ENCODE measurements at regions not wholly inside any gene's neighbourhood (a gene's known extent, or its start where the extent isn't known, plus 50 kb on each side); places are given as distances from the start of the nearest gene placed in this dataset.

DNA sequence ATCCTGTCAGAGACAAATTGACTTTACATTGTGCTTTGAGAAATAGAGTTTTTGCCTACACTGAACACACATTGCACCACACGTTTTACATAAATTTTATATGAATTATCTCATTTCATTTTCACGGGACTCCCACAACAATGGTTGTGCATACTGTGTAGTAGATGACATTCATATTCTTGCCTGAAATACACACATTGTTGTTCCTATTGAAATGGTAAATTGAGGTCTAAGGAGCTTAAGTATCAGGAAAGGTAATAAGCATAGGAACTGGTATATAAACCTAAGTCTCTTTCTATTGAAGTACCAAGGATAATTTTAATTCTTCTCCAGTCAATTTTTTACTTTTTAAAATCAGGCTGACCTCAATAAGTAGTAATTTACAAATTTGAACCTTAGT lies 473.7 kb upstream of the DEPDC1 start:
- DNase-seq, result no peak

DNA sequence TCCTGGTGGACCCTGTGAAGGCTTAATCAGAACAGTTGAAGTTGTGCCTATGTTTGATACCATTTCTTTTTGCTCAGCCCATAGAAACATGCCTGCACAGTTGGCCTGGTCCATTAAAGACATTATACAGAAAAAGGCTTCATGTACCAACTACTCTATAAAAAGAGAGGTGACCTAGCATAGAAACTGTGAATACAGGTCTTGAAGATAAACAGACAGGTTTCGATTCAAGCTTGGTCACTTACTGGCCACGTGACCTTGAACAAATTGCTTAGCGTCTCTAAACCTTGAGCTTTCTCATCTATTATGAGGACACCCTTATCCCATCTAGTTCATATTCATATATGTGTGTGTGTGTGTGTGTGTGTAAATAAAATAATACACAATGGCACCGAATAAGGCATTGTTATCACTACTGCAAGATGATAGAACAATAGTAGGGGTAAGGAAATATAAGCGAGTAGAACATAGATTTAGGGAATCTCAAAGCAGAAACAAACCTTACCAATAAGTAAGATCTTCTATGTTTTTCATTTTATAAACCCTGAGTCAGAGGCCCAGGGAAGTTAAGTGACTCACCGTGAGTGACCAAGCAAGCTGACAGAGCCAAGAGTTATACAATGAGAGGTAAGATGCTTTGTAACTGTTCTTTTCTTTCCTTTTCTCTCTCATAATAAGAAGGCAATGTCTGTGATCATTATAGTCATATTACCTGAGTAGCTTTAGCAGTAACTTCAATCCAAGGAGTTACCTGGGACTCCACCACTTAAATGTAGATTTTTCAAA lies 476.8 kb upstream of the DEPDC1 start:
- no peak for DNase-seq

DNA sequence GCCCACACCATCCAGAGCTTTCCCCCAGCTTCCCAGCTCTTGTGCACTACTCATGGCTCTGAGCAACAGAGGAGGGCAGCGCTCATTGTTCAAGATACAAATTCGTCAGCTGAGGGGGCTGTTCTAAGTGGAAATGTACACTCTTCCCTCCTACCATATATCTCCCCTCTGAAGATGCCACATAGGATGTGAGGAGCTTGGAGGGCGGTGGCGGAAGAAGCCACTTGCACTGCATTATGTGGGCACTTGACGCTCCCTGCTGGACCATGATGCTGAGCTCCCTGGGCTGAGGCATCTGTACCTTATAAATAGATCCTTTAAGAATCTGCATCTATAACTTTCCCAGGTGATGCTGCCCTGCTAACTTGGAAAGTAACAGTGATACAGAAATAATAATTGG lies 477.6 kb upstream of the DEPDC1 start:
- DNase-seq, result no peak

DNA sequence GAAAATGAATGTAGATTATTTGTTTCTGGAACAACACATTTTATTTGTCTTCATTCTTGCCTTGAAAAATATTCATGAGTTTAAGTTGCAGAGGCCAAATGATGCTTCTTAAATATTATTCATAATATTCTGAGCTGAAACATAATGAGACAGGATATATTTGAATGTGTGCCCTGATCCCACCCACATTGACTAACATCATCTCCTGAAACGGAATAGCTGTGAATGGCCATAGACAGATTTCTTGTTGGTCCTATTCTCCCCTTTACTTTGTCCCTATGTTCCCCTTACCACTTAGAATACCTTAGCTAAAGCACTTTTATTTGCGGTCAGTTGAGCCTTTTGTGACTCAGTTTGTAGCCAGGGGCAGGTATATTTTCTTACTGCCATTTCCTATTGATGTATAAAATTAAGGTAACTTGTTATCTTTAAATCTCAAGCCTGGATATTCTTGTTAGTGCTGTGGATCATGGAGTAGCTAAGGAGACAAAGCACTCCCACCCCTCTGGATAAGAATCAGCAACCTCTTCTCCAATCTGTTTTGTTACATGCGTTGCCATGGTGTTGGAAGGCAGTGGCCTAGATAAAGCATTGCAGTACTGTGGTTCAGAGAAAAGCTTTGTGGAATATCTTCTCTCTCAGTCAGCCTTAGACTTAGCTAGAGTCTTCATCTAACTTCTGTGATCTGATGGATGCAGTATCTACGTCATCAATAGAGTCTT lies 478.5 kb upstream of the DEPDC1 start:
- no peak for DNase-seq

DNA sequence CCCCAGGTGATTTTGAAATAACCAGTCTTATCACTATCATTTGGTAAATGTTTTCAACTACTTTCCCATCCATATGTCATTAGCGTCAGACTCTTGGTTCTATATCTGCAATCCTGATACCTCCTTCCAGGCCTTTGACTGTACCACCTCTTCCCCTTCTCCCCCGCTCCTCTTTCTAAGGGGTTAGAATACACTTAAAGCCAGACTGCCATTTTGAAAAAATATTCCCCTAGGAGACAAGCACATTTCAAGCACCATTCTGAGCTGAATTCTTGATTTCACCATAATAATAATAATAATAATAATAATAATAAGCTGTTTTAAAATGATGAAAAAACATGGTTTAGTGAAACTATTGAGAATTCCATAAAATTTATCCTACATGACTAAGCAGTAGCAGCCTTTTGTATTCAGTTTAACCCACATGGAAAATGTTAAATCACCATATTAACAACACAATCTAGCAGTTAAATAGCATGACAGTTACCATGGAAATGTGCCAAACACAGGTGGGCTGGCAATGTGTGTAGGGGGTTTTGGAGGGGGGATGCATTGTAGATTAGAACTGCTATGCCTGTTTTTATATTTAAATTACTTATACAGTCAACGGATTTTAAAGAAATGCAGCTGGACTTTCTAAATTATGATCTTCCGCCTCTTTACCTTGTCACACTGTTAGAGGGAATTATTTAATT lies 480.2 kb upstream of the DEPDC1 start:
- no peak for DNase-seq

DNA sequence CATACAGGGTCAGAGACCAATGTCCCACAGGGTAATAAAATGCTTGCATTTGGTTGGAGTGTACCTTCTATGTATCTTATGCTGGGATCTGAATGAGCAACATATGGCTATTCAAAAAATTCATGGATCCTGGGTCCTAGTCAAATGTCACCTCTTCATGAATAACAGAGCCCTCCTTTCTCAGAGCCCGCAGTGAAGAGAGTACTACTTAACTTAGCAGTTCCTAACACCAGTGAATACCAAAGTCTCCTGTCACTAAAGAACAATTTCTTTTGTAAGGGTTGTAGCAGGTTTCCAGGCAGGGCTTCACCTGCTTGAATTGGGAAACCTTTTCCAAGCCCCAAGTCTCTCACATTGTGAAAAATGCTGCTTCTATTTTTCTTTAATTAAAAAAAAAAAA lies 483.0 kb upstream of the DEPDC1 start:
- DNase-seq, result no peak

DNA sequence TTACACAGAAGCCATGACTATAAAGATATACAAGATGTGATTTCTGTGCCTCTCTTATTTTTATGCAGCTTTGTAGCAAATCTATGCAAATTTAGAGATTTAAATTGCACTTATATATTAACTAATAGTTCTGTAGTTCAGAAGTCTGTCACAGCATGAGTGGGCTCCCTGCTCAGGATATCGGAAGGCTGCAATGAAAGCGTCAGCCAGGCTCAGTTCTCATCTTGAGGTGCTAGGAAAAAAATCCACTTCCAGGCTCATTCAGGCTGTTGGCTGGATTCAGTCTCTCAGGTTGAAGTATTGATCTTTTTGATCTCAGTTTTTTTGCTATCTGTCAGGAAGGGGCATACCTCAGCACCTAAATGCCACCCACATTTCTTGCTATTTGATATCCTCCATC lies 487.4 kb upstream of the DEPDC1 start:
- no peak for DNase-seq

DNA sequence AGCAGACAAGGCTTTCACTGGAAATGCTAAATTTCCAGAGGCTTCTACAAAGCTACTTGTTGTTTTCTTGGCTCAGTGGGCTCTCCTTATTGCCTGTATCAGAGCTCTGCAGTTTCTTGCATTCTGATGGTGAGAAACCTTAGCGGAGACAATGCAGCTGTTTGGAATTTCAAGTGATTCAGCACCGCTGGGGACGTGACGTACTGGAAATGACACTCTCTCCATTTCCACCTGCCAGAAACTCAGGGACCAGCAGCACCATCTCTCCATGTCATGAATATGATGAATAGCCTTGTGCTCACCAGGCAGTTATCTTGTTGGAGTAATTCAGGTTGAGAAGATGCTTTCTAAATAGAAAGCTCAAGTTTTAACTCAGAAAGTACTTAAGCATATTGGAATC lies 497.2 kb upstream of the DEPDC1 start:
- DNase-seq, result no peak

DNA sequence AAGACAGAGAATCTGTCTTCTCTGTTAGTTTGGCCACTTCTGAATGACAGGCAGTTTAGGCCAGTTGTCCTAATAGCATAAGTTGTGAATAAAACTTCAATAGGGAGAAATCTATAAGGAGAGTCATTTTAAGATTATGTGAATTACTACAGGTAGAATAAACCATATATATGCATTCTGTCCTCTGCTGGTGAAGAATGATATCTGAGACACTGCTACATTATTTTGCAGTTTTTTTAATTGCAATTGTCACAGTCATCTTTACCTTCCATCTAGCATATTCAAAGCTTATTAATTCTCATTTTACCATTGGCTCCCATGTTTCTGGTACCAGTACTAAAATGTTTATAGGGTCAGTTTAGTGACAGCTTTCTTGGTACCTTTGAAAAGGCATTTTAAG lies 519.6 kb upstream of the DEPDC1 start:
- no peak for DNase-seq

DNA sequence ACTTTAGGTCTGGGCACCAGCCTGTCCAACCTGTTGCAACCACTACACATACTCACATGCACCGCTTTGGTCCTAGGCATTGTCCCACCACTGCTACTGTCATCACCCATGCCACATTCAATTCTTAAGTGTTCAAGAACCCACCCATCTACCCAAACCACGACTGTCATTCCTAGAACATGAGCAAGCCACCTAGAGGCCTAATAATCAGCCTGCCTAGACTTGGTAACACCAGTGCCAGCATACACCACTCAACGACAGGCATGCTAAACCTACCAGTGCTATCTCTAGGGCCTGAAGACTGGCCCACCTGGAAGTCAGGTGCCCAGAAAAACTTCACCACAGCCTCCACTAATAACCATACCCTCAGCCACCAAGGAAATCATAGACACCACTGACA lies 532.8 kb upstream of the DEPDC1 start:
- DNase-seq, result no peak

DNA sequence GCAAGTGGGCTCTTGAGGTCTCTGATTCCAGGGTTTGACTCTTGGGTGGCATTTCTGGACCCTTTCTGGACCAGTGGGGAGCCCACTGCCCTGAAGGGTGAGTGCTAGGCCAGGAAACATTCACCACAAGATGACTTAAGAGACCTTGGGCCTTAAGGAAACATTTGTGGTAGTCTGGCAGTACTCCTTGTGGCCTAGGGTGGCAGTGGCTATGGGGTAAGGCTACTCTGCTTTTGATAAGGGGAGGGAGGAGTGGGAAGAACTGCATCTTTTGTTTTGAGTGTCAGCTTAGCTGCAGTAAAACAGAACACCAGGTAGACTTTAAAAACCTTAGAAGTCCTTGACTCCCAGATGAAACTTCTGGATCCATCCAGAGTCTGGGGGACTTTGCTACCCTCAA lies 529.3 kb upstream of the LRRC7 start:
- no peak for DNase-seq

DNA sequence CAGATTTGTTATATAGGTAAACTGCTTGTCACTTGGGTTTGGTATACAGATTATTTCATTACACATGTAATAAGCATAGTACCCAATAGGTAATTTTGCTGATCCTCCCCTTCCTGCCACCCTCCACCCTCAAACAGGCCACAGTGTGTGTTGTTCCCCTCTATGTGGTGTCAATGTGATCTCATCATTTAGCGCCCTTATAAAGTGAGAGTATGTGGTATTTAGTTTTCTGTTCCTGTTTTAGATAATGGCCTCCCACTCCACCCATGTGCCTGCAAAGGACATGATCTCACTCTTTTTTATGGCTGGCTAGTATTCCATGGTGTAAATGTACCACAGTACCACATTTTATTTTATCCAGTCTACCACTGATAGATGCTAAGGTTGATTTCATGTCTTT lies 522.1 kb upstream of the LRRC7 start:
- no peak for DNase-seq

DNA sequence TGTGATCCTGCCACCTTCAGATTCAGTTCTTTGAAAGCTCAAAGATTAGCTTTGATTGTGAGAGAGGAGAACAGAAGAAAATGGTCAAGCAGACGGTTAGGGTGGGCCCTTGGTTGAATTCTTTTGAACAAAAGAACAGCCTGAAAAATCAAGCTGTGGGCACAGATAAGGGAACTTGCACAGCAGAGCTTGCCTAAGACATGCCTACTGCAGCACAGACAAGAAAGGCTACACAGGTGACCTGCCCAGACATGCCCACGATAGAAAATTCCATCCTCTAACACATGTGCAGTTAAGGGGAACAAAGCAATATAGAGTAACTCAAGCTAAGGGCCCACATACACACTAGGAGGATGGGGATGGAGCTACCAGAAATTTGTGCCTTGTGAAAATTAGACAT lies 512.5 kb upstream of the LRRC7 start:
- no peak for DNase-seq

DNA sequence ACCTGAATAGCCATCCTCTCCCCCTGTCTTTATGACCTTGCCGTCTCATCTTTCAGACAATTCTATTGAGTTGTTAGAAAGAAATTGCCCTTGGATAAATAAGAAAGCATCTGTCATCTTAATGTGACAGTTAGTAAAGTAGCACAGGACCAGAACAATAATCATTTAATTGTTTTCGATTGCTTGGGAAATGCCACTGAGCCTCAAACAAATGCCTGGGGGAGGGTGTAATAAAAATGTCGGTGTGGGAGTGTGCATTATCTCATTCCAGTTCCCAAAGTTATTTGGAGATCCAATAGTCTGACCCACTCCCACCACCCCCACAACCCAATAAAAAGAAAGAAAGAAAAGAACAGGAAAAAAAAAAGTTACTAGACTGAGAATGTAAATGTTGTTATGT lies 509.3 kb upstream of the LRRC7 start:
- DNase-seq, result no peak

DNA sequence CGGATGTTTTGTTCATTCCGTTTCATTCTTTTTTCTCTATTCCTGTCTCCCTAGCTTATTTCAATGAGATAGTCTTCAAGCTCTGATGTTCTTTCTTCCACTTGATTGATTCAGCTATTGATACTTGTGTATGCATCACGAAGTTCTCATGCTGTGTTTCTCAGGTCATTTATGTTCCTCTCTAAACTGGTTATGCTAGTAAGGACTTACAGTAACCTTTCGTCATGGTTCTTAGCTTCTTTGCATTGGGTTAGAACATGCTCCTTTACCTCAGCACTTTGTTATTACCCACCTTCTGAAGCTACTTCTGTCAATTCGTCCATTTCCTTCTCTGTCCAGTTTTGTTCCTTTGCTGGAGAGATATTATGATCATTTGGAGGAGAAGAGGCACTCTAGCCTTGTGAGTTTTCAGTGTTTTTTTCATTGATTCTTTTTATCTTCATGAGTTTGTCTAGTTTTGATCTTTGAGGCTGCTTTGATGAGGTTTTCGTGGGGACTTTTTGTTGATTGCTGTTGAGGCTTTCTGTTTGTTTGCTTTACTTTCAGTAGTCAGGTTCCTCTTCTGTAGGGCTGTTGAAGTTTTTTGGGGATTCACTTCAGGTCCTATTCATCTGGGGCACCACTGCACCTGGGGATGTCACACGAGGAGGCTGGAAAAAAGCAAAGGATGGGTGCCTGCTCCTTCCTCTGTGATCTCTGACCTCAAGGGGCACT lies 496.9 kb upstream of the LRRC7 start:
- DNase-seq, result no peak

DNA sequence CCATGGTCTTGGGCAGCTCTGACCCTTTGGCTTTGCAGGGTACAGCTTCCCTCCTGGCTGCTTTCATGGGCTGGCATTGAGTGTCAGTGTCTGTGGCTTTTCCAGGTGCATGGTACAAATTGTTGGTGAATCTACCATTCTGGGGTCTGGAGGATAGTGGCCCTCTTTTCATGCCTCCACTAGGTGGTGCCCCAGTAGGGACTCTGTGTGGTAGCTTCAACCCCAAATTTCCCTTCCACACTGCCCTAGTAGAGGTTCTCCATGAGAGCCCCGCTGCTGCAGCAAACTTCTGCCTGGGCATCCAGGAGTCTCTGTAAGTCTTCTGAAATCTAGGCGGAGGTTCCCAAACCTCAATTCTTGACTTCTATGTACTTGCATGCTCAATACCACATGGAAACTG lies 494.5 kb upstream of the LRRC7 start:
- DNase-seq, result no peak

DNA sequence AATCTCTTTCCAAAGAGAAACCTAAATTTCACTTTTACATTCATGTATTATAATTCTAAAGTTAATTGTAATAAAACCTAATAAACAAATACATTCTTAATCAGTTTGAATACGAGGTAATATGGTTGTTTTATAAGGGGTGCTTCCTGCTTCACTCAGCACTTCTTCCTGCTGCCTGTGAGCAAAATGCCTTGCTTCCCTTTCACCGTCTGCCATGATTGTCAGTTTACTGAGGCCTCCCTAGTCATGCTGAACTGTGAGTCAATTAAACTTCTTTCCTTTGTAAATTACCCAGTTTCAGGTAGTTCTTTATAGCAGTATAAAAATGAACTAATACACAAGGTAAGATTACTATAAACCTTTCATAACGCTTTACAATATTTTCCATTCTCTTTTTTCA lies 491.1 kb upstream of the LRRC7 start:
- no peak for DNase-seq

DNA sequence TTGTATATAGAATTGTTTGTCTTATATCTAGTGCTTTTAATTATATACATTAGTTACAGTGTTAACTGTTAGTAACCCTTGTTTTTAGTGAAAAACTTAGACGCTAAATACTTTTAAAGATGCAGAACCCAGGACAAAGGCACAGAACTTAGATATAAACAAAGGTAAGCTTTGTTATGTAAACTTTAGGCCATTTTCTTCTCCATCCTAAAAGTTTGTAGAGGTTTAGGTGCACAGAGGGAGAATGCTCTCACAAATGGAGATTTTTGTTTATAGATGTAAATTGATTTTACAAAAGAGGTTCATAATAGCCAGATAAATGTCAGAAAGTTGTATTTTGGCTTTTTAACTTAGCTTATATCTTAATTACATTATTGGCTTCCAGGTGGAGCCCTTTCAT lies 490.5 kb upstream of the LRRC7 start:
- DNase-seq, result no peak

DNA sequence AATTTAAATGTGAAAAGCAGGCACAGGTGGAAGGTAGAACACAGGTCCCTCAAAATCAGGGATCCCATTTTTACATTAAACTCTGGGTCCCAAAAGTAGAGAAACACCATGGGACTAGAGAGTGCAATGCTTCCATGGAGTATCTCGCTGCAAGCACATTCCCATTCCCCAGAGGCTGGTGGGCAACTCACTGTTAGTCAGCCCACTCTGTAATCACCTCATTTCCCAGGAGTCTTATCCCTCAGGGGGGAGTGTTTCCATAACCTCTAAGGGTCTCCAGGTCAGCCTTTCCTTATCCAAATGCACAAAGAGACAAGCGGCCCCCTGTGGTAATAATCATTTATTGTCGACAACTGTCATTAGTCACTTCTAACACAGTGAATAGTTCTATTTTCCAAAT lies 490.1 kb upstream of the LRRC7 start:
- DNase-seq, result no peak

DNA sequence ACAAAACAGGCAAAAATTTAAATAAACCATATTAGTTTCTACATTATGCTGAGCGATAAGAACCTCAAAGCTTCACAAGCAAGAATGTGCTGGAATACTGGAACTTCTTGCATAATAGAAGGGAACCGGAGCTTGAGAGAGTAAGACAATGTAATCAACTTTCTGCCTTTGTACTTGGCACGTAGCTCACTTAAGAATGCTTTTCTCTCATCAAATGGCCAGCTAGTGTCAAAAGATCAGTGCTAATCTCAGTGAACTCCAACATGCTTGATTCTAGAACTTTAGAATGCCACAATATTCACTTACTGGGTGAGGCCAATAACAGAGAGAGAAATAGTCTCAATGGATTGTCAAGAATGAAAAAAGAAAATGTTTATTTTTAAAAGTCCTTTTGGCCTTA lies 486.1 kb upstream of the LRRC7 start:
- no peak for DNase-seq

DNA sequence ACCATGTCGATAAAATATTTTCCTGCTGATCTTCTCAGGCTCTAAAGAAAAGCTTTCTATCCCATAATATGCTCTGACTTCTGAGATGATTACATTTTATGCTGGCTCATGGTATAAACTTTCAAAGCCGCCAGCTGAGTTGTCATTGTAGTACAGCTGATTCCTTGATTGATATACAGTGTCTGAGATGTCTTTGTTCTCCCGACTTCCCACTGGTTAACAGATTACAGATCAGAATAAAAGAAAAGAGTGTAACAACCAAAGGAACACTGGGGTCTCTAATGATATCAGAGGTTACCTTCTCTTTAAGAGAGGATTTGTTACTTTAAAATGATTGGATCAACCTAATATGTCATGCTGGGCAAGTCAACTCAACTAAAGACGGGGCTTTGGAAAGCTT lies 485.4 kb upstream of the LRRC7 start:
- DNase-seq, result no peak

DNA sequence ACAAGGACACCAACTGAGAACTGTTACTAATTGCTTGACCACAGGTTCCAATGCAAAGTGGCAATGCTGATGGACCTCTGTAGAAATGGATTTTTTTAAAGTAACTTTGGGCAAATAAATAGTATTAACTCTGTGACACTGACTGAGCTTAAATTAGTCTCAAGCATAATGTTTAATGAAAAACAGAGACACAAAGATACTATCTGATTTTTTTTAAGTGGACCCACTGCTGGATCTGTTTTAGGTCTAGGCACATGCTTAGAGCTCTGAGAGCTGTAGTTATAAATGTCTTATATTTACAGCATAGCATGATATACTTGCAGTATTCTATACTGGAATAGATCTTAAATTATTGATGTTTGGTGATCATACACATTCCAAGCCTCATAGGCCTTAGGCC lies 481.6 kb upstream of the LRRC7 start:
- no peak for DNase-seq

DNA sequence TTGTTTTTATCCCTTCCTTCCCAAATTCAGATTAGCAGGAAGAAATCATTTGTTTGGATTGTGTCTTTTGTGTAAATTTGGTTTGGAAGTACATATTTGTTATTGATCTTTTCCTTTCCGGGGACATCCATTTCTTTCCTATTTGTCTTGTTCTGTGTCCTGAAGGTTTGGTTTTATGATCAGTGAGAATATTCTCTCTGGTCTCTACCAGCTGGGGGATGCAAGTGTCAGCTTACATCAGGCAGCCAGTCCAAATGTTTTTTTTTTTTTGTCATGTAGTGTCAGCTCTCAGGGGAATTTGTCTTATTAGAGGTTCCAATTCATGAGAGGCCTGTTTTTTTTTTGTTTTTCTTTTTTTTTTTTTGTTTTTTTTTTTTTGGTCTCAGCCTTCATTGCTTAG lies 479.2 kb upstream of the LRRC7 start:
- DNase-seq, result no peak

DNA sequence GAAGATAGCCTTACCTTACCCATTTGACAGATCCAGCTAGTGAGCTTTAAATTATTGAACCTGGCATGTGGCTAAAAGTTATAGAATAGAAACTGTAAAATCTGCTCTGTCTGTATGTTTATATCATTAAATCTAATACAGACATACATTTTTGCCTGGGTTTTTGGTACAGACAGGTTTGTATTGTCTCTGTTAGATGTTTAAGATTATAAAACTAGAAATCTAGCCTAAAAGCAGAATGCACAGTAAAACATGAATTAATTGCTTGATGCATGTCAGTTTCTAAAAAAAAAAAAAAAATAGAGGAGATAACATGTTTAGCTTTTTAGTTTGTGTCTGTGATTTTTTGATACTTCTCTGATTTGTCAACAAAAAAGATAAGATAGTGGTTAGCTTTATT lies 477.6 kb upstream of the LRRC7 start:
- no peak for DNase-seq
